ENCODE measurements at regions not wholly inside any gene's neighbourhood (a gene's known extent, or its start where the extent isn't known, plus 50 kb on each side); places are given as distances from the start of the nearest gene placed in this dataset.

- no peak overlapping the region for H3K4me3 ChIP-seq (ENCODE audit: low read depth, low read length)
- TF ChIP-seq CTCF (IDR thresholded peaks at IDR 0.05; ENCODE audit: borderline replicate concordance, insufficient read depth, low read depth, low read length), result no peak
These were observed 728.4 kb upstream of the ADAMTS5 start for GRCh38 chr21:27695246-27695645.

GRCh38 chr21:27694667-27695066, 727.8 kb upstream of the ADAMTS5 start:
- TF ChIP-seq CTCF (IDR thresholded peaks at IDR 0.05; ENCODE audit: borderline replicate concordance, insufficient read depth, low read depth, low read length), result no peak
- H3K4me3 ChIP-seq (ENCODE audit: low read depth, low read length), result no peak overlapping the region

- no peak overlapping the region for H3K4me3 ChIP-seq (ENCODE audit: low read depth, low read length)
- TF ChIP-seq CTCF (IDR thresholded peaks at IDR 0.05; ENCODE audit: borderline replicate concordance, insufficient read depth, low read depth, low read length), result no peak
These were observed 726.5 kb upstream of the ADAMTS5 start for GRCh38 chr21:27693376-27693775.

GRCh38 chr21:27691516-27691915, 724.6 kb upstream of the ADAMTS5 start:
- H3K4me3 ChIP-seq (ENCODE audit: low read depth, low read length), result no peak overlapping the region
- TF ChIP-seq CTCF (IDR thresholded peaks at IDR 0.05; ENCODE audit: borderline replicate concordance, insufficient read depth, low read depth, low read length), result no peak

- no peak overlapping the region for H3K4me3 ChIP-seq (ENCODE audit: low read depth, low read length)
- TF ChIP-seq CTCF (IDR thresholded peaks at IDR 0.05; ENCODE audit: borderline replicate concordance, insufficient read depth, low read depth, low read length), result no peak
These were observed 724.1 kb upstream of the ADAMTS5 start for GRCh38 chr21:27691006-27691405.

- no peak for TF ChIP-seq CTCF (IDR thresholded peaks at IDR 0.05; ENCODE audit: borderline replicate concordance, insufficient read depth, low read depth, low read length)
- no peak overlapping the region for H3K4me3 ChIP-seq (ENCODE audit: low read depth, low read length)
These were observed 723.5 kb upstream of the ADAMTS5 start for GRCh38 chr21:27690426-27690825.

- no peak overlapping the region for H3K4me3 ChIP-seq (ENCODE audit: low read depth, low read length)
- no peak for TF ChIP-seq CTCF (IDR thresholded peaks at IDR 0.05; ENCODE audit: borderline replicate concordance, insufficient read depth, low read depth, low read length)
These were observed 721.9 kb upstream of the ADAMTS5 start for GRCh38 chr21:27688773-27689172.
